NCI-H2029 (cell line): ENCODE measurements at regions not wholly inside any gene's neighbourhood (a gene's known extent, or its start where the extent isn't known, plus 50 kb on each side); places are given as distances from the start of the nearest gene placed in this dataset.
"Not testable (repeated sequence)": the region's sequence is repeated elsewhere in the genome, so short reads cannot be mapped to it uniquely, and the experiment has no call there.

Experiments used
- DNase-seq: peaks from one replicate; lab custom pipeline; 2025; lab: John Stamatoyannopoulos, UW

DNA sequence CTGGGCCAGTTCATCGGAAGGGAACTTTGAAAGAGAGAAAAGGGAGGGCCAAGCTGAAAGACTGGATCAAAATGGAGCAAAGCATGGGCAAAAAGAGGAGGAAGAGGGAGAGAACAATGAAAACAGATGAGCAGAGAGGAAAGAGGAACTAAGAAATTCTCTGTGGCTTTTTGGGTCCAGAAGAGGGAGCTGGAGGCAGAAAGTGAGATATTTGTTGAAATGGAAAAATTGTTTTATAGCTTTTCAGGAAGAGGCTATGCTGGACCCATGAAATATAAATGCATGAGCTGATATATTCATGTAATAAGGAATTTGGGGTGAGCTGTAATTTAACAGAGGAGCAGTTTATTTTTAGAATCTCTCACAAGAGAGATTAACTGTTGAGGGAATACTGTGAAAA, 457.3 kb downstream of the DMAC1 start:
- DNase-seq: no peak

- DNase-seq: no peak
Observed at GRCh38 chr9:7341571-7341970, 458.0 kb downstream of the DMAC1 start.

GRCh38 chr9:7340451-7340850, 459.1 kb downstream of the DMAC1 start:
- no peak for DNase-seq

DNA sequence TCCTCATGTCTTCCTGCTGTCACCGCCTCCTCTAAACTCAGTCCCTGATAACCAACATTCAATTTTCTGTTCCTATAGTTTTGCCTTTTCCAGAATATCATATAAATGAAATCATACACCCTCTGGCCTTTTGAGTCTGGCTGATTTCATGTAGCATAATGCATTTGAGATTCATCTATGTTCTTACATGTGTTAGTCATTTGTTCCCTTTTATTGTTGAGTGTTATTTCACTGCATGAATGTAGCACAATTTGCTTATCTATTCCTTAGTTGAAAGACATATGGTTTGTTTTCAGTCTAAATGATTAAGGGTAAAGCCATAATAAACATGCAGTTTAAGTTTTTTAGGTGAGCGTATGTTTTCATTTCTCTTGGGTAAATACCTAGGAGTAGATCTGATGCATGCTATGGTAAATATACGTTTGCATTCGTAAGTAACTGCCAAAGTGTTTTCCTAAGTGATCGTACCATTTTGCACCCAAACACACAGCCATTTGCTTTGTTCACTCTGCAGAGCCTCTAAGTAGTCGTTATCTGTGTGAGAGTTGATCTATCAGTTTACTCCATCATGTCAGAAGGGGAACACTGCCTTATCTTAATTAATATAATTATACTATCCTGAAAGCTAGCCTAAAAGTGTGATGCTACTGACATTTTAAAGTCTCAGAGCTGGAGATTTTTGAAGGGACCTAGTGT, 460.8 kb downstream of the DMAC1 start:
- DNase-seq: no peak

GRCh38 chr9:7336356-7337065, 463.1 kb downstream of the DMAC1 start:
- DNase-seq: no peak

DNA sequence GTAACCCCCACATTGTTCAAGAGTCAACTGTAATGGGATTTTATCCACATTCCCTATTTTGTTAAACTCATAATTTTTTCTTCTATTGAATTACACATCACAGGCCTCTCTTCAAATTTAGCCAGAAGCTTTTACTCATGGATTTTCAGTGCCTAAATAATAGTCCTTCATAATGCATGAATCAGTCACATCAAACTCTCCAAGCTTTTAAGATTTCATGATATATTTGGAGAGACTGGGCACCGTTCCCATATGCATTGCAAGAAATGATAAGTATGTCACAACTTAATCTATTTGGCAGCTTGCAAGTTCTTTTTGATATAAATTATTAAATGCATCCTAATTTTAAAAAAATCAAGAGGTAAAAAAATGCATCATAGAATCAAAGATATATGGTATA, 465.9 kb downstream of the DMAC1 start:
- no peak for DNase-seq

GRCh38 chr9:7332780-7333179, 466.8 kb downstream of the DMAC1 start:
- DNase-seq: no peak

DNA sequence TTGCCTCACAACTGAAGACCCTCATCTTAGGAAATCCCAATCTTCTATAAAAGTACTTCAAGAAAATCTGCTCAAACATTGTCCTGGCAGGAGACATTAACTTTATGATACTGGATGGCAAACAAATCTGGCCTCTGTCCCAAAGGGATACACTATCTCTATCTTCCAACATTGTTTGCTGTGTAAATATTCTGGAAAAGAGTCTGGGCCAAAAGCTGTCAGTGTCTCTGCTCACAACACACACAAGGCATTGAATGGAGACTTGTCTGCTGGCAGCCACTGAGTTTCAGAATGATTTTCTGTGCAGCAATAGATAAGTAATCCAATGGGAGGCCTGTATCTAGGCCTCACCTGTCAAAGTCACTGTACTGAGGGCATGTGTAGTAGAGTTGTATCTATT, 471.1 kb downstream of the DMAC1 start:
- DNase-seq: peak; percentile 31

DNA sequence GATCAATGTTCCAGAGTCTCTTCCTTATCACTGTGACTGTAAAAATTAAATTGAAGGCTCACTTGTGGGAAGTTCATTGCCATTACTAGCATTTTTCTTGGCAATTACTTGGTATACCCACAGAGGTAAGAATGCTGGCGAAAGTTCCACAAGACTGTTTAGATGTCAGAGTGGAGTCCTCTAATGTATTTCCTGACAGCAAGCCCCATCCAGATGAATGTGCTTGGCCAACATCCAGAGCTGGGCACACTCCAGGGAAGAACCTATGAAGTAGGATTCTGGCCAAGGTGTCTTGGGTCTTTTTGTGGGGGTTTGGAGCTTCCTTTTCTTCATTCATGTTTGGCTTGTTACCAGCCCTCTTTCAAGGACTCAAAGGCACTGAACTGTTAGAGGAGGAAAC, 473.6 kb downstream of the DMAC1 start:
- no peak for DNase-seq

- no peak for DNase-seq
Observed at GRCh38 chr9:7324152-7324598, 475.4 kb downstream of the DMAC1 start.

DNA sequence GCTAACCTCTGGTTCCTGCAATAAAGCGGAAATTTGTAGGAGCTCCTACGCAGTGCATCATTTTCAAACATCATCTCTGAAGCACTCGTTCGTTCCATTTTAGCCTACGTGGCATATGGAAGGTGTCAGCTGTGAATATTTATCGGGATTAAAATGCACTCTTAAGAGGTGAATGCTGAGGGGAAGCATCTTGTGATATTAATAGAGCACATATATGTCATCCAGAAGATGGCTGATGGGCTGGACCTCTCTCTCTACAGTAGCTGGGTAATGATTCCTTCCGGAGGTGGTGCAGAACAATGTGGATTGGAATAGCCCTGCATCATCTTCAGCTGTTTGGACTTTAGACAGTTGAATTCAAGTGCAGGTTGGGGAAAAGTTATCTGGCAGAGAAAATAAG, 478.7 kb downstream of the DMAC1 start:
- no peak for DNase-seq

DNA sequence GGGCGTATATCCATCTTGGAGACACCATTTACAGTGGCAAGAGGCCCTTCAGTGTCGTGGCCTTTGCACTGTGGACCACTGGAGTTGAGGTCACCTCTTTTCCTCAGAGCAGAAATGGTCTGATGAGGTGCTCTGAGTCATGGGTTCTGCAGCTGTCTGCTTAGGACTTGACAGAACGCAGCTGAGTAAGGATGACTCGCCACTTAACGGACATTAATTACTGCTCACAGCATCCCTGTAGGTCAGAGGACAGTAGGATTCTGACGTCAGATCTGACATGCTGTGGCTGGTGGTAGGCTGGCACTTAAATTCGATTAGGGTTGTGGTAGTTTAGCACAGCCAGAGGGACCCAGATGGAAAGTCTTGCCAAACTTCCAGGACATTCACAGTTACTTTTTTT, 479.4 kb downstream of the DMAC1 start:
- DNase-seq: no peak

GRCh38 chr9:7318920-7319319, 480.7 kb downstream of the DMAC1 start:
- no peak for DNase-seq

- no peak for DNase-seq
Observed at GRCh38 chr9:7316967-7317366, 482.6 kb downstream of the DMAC1 start.

- DNase-seq: no peak
Observed at GRCh38 chr9:7316166-7316795, 483.3 kb downstream of the DMAC1 start.

- DNase-seq: no peak
Observed at GRCh38 chr9:7315746-7316145, 483.8 kb downstream of the DMAC1 start.

- DNase-seq: no peak
Observed at GRCh38 chr9:7315116-7315515, 484.5 kb downstream of the DMAC1 start.

DNA sequence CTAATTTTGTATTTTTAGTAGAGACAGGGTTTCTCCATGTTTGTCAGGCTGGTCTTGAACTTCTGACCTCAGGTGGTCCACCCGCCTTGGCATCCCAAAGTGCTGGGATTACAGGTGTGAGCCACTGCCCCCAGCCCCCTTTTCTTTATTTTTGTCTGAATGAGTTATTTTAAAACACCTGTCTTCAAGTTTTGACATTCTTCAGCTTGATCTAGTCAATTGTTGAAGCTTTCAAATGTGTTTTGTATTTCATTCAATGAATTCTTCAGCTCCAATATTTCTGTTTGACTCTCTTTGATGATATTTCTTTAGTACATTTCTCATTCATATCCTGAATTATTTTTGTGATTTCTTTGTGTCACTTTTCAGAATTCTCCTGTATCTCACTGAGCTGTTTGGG, 486.2 kb downstream of the DMAC1 start:
- no peak for DNase-seq

DNA sequence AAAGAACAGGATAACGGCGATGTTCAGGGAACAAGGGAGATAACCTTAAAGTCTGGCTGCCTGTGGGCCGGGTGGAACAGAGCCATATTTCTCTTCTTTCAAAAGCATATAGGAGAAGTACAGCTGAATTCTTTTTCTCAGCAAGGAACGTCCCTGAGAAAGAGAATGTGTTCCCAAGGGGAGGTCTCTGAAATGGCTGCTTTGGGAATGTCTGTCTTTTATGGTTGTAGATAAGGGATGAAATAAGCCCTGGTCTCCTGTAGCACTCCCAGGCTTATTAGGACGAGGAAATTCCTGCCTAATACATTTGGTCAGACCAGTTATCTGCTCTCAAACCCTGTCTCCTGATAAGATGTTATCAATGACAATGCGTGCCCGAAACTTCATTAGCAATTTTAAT, 490.5 kb downstream of the DMAC1 start:
- not testable (repeated sequence) for DNase-seq

- DNase-seq: no peak
Observed at GRCh38 chr9:7305677-7306076, 493.9 kb downstream of the DMAC1 start.

DNA sequence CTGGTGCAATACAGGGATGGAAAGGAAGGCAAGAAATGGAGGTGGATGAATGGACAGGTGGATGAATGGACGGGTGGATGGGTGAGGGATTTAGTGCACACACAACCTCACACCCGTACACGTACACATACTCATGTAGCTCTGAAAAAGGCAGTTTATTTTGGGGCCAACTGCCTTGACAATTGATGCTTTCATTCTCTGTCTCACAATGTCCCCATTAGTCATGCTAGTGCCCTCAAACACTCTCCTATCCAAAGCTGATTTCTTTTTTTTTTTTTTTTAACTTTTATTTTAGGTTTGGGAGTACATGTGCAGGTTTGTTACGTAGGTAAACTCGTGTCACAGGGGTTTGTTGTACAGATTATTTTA, 495.0 kb downstream of the DMAC1 start:
- DNase-seq: no peak

GRCh38 chr9:7303907-7304626, 495.5 kb downstream of the DMAC1 start:
- DNase-seq: no peak

DNA sequence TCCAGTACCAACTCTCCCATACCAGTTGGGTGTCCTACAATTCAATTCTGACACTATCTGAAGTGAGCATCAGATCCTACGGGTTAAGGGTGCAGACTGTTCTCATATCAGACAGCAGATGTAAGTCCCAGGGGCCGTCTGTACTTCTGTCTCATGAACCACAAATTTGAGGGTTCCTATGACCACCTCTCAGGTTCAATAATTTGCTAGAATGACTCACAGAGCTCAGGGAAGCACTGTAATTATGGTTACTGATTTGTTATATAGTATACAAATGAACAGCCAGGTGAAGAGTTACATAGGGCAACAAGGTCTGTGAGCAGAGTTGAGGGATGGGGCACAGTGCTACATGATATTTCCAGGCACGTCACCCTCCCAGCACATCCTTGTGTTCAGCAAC, 499.1 kb downstream of the DMAC1 start:
- no peak for DNase-seq
